Hematopoietic multipotent progenitor cell treated with erythropoietin and hydrocortisone succinate and interleukin-3 and kit ligand, for 17 days (in vitro differentiated cells): ENCODE measurements at regions not wholly inside any gene's neighbourhood (a gene's known extent, or its start where the extent isn't known, plus 50 kb on each side); places are given as distances from the start of the nearest gene placed in this dataset.
"Not testable (repeated sequence)": the region's sequence is repeated elsewhere in the genome, so short reads cannot be mapped to it uniquely, and the experiment has no call there.

Experiments used
- DNase-seq: peaks from one replicate; pipeline ENCODE4 v3.0.0-alpha.2; 2015; ENCODE audit warnings: low spot score

DNA sequence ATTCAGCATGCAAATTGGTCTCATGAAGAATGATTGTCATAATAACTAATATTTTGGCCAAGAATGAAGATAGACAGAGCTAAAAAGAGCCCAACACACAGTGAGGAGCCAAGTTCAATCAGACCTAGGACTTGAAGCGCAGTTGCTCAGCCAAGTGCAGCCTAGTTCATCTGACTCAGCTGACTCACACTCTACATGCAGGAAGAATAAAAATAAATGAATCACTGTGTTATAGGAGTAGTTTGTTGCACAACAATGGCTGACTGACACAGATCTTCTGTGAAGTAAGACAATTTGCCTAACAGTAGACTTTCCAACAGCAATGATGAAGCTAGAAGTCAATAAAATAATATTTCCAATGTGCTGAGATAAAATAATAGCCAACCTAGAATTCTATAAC is 261.5 kb downstream of the CEMIP2 start:
- DNase-seq = no peak

DNA sequence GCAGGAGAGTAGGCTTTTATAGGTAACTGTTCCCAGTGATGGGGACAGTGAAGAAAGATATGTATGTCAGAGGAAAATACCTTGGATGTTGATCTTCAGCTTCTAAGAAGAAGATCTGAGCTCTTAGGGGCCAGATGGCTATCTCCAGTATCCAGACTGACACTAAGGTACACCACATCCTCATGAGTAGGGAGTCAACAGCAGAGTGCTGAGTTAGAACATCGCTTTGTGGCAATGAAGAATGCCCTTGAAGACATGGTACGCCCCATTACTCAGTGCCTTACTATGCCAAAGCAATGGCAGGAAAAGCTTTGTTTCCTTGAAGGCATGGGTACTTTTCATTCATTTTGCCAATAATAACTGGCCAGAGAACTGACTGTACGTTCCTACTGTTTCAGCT is 263.7 kb downstream of the CEMIP2 start:
- DNase-seq = no peak

DNA sequence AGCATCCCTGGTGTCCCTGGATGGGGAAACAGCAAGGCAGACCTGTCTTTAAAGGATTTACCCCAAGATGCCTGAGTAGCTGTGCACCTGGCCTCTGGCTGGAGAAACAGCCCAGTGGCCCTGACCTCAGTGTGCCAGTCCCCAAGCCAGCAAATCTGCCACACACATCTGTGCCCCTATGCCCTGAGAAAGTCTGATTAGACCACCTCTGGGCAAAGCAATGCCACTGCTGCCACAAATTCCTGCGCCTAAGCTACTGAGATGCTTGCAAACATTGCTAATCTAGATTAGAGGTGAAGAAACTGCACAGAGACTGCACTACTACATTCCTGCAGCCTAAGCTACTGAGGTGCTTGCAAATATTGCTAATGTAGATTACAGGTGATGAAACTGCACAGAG is 269.6 kb downstream of the CEMIP2 start:
- no peak for DNase-seq

DNA sequence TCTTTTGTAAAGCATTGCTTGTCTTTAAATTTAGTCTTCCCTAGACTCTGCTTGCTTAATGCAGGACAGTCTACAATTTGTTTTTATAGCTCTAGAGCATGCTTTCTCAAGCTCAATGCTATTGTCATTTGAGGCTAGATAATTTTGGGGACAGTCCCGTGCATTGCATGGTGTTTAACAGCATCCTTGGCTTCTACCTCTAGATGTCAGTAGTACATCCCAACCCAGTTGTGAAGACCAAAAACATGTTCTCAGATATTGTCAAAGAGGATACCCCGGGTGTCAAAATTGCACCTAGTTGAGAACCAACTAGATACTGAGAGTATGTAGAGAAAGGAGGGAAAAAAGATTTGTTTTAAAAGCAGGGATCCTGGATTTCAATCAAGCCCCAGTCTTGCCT is 277.5 kb downstream of the CEMIP2 start:
- DNase-seq = no peak

DNA sequence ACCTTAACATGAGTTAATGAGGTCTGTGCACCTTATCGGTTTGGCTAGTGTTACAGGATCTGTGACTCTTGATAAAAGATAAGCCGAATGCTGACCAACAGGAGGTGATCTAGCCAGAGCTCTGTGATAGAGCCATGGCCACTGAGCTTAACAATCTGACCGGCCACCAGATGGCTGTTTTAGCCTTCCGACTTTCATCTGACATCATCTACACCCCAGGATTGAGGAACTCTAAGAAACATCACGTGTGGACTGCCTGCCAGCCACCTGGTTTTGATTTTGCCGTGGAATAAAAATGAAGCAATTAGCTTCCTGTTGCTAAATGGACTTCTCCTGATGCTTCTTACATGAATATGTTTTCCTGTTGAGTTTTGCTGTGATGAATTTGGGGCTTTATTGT is 281.3 kb downstream of the CEMIP2 start:
- DNase-seq = no peak

DNA sequence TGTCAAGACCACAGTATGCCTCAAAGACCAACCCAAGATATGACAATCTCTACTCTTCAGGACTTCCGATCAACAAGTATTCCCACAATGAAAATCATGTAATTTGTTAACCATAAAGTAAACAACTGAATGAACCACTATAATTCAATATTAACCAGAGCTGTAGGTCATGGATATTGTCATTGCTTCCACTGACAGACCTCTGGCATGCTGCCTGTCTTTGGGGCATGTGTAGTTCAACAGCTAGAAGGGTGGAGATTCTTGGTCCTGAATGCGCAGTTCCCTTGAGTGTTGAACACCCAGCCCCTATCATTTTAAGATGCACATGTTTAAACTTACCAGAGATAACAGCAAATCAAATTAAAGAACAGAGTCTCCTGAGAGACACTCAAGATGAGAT is 283.0 kb downstream of the CEMIP2 start:
- no peak for DNase-seq

DNA sequence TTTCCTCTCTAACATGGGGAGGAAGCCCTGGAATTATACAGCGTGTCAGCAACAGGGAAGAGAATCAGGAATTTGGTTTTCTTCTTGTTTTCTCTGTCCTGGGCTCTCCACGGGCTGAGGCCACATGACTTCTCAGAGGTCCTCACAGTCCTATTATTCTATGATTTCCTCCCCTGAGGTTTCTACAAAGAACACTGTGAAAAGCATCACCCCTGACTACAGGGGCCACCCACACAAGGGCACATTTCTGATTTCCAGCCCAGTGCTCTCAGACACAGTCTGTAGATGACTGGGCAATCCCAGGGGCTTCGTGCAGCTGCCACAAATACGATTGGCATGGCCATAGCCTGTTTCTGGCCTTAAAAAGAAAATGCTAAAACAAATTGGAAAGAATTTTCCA is 284.9 kb downstream of the CEMIP2 start:
- no peak for DNase-seq

DNA sequence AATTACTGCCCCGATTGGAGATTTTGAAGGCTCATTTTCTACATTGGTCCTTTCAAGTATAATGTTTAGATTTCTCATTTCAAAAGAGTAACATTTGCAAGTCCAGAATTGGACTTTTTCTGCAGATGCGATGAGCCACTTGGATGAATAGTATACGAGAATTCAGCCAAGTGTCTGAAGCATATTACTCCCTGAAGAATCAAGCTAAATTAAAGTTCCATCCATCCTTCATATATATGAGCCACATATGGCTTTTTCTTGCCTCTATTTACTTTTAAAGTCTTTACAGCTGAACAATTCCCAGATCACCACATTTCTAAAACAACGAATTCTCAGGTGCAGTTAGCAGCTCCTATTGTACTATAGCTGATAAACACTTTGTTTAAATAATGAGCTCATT is 288.7 kb downstream of the CEMIP2 start:
- no peak for DNase-seq

DNA sequence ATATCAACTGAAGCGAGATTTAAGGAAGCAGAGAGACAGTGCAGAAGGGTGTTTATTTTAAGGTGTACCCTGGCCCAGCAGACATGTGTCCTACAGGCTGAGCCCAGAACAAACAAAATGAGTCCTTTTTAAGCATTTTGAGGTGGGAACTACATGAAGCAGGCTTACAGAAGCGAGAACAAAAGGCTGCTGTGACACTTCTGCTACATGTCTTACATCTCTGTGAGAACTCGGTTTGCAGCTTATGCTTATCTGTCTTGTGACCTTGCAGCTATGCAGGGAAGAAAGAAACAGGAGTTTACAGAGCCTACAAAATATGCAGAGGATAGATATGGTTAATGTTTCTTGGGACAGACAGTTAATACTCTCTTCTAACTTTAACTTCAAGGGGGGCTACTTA is 295.9 kb downstream of the CEMIP2 start:
- DNase-seq = no peak

DNA sequence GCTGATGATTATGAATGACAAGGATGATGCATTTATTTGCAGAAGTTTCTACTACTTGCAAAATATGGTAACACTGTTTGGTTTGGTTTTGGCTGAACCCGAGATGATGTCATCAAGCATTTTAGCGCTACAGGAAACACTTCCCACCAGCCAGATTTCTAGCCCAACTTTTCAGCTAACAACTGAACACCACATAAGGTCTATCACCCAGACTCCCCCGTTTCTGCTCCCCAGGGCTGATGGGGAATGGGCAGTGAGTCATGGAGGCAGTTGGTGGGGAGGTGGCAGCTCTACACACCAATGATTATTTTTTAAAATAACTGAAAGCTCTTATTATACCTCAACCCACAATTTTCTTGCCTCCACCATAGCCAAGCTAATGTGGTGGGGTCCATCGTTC is 302.9 kb downstream of the CEMIP2 start:
- no peak for DNase-seq

DNA sequence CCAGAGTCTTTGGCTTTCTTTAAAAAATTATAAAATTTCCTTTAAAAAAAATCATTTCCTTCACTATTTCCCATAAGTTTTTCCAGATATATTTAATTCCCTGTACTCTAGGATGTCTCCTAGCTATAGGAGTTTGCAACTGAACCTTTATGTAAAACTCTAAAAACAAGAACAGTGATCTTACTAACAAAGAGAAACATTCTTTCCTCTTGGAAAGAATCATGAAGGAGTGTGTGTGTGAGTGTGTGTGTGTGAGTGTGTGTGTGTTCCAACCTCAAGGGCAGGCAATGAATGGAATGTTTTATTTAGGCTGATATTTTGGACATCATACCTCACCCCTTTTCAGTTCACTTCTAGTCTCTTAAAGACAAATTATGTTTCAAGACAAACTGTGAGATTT is 309.2 kb downstream of the CEMIP2 start:
- DNase-seq = no peak

DNA sequence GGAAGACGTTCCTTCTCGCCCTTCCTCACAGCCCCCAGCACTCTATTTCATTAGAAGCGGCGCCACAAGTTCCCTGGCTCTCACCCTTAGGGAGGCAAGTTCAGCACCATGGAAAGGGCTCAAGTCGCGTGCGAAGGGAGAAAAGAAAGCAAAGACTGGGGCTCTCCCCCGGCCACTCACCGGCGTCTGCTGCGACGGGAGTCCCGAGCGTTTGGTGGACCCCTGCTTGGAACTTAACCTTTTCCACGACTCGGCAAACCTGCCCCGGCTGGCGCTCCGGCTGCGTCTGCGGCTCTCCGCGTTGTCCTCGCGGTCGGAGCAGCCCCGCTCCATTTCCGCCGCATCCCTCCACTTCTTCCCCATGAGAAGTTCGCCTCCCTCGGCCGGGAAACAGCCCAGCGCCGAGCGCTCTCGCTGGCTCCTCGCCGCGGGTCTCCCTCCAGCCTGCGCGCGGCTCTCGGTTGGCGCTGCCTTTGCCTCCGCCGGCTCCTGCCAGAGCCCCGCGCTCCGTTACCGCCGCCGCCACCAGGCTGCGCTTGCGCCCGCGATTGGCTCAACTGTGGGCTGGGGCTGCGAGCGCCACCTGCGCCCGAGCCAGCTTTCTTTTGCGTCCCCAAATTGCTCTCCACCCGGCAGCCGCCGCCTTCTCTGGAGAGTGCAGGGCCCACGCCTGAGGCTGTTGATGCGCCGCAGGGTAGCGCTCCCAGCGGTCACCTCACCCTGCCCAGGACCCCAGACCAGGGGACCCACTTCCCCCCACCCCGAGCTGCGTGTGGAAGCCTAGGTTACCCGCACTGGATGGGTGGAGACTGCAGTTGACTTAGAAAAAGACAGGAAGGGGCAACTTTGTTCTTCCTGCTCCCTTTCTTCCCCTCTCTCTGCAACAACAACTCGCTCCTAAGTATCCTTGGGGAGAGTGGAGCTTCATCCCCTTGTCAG is 321.6 kb downstream of the CEMIP2 start:
- no peak for DNase-seq

DNA sequence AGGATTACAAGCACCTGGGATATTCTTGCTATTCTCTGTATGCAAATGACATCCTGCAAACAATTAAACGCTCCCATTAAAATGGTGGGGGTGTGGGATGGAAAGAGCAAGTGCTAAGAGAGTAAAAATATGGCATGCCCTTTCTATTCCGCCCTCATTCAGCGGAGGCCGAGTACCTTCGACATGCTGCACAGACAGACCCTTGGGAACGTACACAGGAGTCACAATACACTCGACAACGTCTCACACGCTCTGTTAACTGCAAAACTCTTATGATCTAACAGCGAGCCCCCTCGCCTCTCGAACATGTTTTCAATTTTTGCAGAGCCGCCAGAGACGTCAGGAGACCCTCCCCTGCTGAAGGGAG is 322.2 kb downstream of the CEMIP2 start:
- DNase-seq = no peak

DNA sequence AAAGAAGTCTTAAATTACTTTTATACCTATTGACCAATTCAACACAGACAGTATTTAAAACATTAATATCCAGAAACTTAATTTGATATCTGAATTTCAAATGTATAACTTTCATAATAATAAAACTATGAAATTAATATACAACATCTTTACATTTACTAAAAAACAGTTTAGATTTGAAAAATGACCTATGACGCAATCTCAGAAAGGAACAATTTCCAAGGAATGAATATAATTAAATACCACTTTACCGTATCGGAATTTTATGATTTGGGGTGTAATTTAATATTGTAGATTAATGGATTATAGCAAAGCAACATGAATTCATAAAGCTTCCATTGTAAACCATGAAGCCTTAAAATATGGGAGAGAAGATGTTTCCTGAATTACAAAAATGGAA is 321.5 kb upstream of the TRPM3 start:
- no peak for DNase-seq

DNA sequence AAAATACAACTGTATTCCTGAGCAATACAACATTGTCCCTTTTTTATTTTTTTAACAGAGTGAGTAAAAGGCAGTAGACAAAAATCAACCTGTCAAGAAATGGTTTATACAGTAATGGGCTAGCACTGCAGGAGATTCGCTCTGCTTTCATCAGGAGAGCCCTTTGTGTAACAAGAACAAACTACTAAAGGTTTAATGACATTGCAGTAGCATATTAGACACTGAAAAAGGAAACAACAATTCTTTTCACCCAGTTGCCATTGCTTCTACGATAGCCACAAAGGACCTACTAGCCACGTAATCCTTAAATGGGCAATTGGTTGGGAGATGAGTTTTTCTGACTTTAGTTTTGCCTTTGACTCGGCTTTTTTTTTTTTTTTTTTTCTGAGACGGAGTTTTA is 319.8 kb upstream of the TRPM3 start:
- DNase-seq = no peak

DNA sequence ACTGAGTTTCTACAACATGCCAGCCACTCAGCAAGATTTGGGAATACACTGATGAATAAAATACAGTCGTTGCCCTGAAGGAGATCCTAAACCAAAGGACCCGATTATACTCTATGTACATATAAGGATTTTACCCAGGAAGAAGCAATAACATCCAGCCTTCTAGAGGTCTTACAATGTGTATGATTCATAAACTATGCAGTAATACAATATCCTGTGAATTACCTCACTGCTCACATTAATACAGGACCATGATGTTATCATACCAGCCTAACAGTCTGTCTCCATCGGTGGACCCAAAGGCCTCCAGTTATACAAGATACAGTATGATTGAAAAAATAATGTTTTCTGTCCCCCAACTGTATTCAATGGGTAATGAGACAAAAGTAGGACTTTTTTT is 310.5 kb upstream of the TRPM3 start:
- no peak for DNase-seq

DNA sequence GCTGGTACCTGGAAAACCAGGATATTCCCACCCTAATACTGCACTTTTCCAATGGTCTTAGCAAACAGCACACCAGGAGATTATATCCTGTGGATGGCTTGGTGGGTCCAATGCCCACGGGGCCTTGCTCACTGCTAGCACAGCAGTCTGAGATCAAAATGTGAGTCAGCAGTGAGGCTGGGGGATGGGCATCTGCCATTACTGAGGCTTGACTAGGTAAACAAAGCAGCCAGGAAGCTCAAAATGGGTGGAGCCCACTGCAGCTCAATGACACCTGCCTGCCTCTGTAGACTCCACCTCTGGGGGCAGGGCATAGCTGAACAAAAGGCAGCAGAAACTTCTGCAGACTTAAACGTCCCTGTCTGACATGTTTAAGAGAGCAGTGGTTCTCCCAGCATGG is 285.9 kb upstream of the TRPM3 start:
- not testable (repeated sequence) for DNase-seq

DNA sequence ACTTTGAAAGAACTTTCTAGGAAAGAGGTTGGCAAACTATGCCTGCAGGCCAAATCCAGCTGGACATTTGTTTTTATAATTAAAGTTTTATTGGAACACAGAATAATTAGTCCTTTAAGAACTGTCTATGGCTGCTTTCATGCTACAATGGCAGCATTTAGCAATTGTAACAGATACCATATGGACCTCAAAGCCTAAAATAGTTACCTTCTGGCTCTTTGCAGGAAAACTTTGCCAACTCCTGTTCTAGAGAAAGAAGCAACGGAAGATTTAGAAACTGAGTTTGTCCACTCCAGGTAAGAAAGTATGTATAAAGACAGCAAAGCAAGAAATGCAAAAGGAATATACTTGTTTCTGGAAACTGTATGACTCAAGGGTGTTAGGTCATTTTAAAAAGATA is 281.7 kb upstream of the TRPM3 start:
- DNase-seq = no peak

DNA sequence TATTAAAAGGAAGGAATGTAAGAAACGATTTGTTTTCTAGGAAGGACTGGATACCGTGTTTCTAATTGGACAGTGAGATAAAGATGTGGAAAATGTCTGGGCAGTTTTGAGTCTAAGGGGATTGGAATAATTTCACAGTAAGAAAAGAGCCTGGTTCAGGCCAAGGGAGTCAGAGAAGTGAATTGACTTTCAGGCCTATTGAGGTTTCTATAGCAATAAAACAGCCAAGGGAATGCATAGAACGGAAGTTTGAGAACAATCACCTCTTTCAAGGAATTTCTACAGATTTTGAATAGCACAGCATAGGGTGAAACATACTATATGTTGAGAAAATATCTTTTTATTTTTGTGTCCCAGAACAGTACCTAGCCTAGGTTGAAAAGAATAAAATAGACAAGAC is 271.6 kb upstream of the TRPM3 start:
- no peak for DNase-seq

DNA sequence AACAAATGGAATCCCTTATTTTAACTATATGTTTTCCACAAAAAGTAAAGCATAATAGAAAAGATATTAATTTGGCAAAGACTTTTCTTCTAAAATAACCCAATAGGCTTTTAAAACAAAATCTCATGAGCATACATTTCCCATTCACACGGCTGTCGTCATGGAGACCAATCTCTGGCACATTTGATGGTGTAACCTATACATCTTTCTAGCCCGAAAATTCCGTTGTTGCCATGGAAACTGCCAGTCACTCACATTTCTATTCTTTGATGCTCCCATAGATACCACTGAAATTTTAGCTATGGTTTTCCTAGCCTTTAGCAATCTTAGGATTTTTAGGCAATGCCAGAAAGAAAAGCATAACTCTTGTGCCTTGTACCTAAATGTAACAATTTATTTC is 262.9 kb upstream of the TRPM3 start:
- no peak for DNase-seq

DNA sequence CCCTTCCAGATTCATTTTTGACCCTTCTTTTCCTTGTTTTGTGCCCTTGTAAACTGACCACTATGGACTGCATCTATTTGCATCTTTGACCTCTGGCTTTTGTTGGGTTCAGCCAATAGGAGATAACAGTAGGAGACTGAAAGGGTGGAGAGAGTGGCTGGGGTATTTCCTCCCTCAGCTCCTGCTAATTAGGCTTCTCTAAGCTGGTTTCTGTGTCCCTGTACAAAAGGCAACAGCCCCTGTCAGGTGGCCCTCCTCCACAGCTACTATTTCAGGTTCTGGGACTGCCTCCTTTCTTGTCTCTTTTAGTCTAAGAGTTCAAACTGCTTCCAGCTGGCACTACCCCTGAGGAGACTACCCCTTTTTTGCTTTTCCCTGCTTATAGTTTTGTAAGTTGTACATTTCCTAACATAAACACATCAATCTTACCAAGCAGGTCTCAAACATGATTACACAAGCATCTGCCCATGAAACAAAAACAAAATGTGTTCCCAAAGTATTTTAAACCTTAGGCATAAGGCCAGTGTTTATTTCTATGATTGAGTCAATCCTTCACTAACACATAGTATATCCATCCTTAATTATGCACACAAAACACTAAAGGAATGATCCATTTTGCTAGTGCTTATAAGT is 262.0 kb upstream of the TRPM3 start:
- DNase-seq = no peak

DNA sequence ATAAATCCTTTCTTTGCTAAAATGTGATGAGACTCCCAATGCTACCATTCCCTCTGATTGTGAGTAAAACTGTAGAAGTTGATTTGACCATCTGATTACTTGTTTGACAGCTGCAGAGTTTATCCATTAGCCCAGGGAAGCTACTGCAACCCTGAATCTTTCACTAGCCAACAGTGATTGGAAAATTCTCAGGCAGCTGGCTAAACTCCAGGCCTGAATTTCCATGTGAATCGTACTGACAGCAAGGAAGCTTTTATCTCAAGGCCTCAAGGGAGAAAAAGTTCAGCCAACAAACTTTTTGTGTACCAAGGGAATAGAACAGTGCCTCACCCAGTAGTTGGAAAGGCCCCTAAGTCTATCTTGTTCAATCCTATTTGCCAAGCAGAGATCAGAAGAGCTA is 246.7 kb upstream of the TRPM3 start:
- no peak for DNase-seq

DNA sequence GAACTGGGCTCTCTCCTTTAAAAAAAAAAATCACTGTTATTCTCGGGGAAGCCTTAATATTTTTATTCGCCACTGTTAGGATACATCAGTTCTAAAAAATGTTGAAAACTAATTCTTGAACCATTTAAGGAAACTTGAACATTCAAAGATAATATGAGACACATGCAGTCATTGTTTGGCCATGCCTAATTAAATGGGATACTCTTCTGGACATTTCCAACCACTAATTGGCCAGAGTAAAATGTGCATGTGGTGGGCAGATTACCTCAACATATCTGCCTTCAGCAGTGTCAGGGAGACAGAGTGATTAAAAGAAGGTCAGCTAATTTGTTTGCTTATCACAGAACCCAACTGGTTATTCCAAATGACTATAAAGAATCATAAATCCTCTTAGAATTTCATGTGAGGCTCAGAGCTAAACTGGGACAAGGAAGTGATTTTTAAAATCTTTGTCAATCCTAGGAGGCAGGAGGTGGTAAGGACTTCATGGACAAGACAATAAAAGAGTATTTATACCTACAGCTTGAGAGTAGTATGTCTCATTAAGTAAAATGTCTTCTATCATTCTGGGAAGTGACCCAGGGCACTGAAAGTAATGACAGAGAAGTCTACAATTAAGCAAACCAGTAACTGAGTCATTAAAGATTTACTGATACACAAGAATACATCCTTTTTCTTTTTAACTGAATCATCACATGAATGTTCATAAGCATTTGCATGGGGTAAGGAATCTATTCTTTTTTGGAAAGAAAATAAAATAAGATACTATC is 242.9 kb upstream of the TRPM3 start:
- no peak for DNase-seq
